ENCODE measurements at regions not wholly inside any gene's neighbourhood (a gene's known extent, or its start where the extent isn't known, plus 50 kb on each side); places are given as distances from the start of the nearest gene placed in this dataset.

- CTCF ChIA-PET (ENCODE audit: low intra/inter-chr PET ratio), result no interaction called here
- in situ Hi-C loops (cut with MboI), result no loop called here
- Histone ChIP-seq H3K27ac (ENCODE audit: extremely low read depth, low read depth, low read length) (no peak overlapping the region), H3K4me1 (replicated peaks in 1 of 2; ENCODE audit: control insufficient read depth in 2 of 2, insufficient read depth in 2 of 2, low read length in 2 of 2) (no peaks in the 10 kb centered on the region), H3K9me1 (ENCODE audit: control insufficient read depth, insufficient read depth, low read length) (no peaks in the 10 kb centered on the region), H3K4me2 (ENCODE audit: insufficient read depth, low read length) (no peak overlapping the region), H2AFZ (ENCODE audit: low read depth, low read length) (no peak overlapping the region), H3K27me3 (ENCODE audit: control insufficient read depth in 2 of 2, insufficient read depth in 2 of 2, low read length in 2 of 2) (no peaks in the 10 kb centered on the region), H3K36me3 (ENCODE audit: control insufficient read depth, insufficient read depth, low read length) (no peaks in the 10 kb centered on the region), H4K20me1 (replicated peaks; ENCODE audit: control insufficient read depth, insufficient read depth, low read length) (no peaks in the 10 kb centered on the region), H3K9me3 (replicated peaks; ENCODE audit: control insufficient read depth, insufficient read depth, low read depth, low read length) (no peaks in the 10 kb centered on the region), H3K79me2 (ENCODE audit: control insufficient read depth, insufficient read depth, low read length) (no peaks in the 10 kb centered on the region), H3K9ac (ENCODE audit: insufficient read depth in 1 of 2, low read depth in 2 of 2, low read length in 2 of 2) (no peak overlapping the region), H3K4me3 (no peak overlapping the region)
- intact Hi-C loops (cut with micrococcal nuclease), result no loop called here
- DNase-seq (ENCODE audit: extremely low read depth in 1 of 4, low spot score in 3 of 4) (no peak), FAIRE-seq (no peak), ATAC-seq (no peak)
- no peak for TF ChIP-seq DDX20 (tag; IDR thresholded peaks at IDR 0.05; ENCODE audit: low read depth)
- TF ChIP-seq ZNF384 (IDR thresholded peaks at IDR 0.05; ENCODE audit: low read depth, low read length), result no peak
- no peak for TF ChIP-seq MBD2 (IDR thresholded peaks at IDR 0.05; ENCODE audit: borderline replicate concordance, low read depth)
- no peak for TF ChIP-seq CXXC5 (CRISPR knock-in tag; IDR thresholded peaks at IDR 0.05)
- TF ChIP-seq ZNF232 (CRISPR knock-in tag; IDR thresholded peaks at IDR 0.05), result no peak
- TF ChIP-seq KDM4B (IDR thresholded peaks at IDR 0.05; ENCODE audit: borderline replicate concordance in 2 of 2, low read depth in 1 of 2), result no peak
- no peak for TF ChIP-seq MEF2A (IDR thresholded peaks at IDR 0.05; ENCODE audit: control insufficient read depth, low read depth, low read length)
- TF ChIP-seq ZNF282 (CRISPR knock-in tag; IDR thresholded peaks at IDR 0.05), result no peak
- no peak for TF ChIP-seq GABPB2 (CRISPR knock-in tag; conservative IDR thresholded peaks at IDR 0.05)
- TF ChIP-seq ZNF121 (CRISPR knock-in tag; conservative IDR thresholded peaks at IDR 0.05), result no peak
- no peak for TF ChIP-seq PKNOX1 (IDR thresholded peaks at IDR 0.05)
- TF ChIP-seq SNAPC5 (CRISPR knock-in tag; IDR thresholded peaks at IDR 0.05), result no peak
- no peak for TF ChIP-seq MAFK (IDR thresholded peaks at IDR 0.05; ENCODE audit: low read length)
- TF ChIP-seq ZNF12 (CRISPR knock-in tag; IDR thresholded peaks at IDR 0.05), result no peak
- TF ChIP-seq TFAM (CRISPR knock-in tag; conservative IDR thresholded peaks at IDR 0.05), result no peak
- 3% methylated on average over 2 of the region's 2 CpGs for WGBS (ENCODE audit: insufficient coverage, low coverage, missing lambda C conversion rate)
- BruUV-seq (replicated peaks), result no TSS peak
- POLR2A ChIA-PET, result no interaction called here
Measured at GRCh38 chr7:90064370-90064769, 89.9 kb upstream of the STEAP1 start.

Measured in K562 (cell line).